ENCODE measurements at regions not wholly inside any gene's neighbourhood (a gene's known extent, or its start where the extent isn't known, plus 50 kb on each side); places are given as distances from the start of the nearest gene placed in this dataset.

DNA sequence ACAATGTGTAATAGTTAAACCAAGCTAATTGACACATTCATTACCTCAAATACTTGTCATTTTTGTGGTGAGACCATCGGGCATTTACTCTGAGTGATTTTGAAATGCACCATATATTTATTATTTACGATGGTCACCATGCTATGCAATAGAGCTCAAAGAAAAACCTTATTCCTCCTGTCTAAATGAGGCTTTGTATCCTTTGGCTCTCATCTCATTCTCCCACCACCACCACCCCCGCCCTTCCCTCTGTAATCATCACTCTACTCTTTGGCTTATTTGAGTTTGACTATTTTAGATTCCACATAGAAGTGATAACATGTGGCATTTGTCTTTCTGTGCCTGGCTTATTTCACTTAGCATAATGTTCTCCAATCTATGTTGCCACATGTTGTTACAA is 124.9 kb downstream of the CYSLTR2 start:
- TF ChIP-seq, protein P1, sequence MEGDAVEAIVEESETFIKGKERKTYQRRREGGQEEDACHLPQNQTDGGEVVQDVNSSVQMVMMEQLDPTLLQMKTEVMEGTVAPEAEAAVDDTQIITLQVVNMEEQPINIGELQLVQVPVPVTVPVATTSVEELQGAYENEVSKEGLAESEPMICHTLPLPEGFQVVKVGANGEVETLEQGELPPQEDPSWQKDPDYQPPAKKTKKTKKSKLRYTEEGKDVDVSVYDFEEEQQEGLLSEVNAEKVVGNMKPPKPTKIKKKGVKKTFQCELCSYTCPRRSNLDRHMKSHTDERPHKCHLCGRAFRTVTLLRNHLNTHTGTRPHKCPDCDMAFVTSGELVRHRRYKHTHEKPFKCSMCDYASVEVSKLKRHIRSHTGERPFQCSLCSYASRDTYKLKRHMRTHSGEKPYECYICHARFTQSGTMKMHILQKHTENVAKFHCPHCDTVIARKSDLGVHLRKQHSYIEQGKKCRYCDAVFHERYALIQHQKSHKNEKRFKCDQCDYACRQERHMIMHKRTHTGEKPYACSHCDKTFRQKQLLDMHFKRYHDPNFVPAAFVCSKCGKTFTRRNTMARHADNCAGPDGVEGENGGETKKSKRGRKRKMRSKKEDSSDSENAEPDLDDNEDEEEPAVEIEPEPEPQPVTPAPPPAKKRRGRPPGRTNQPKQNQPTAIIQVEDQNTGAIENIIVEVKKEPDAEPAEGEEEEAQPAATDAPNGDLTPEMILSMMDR (IDR thresholded peaks at IDR 0.05 in 4 of 5, conservative IDR thresholded peaks at IDR 0.05 in 1 of 5): no peak
- TF ChIP-seq POLR2A (IDR thresholded peaks at IDR 0.05): no peak
